B cell (primary cell): ENCODE measurements at regions not wholly inside any gene's neighbourhood (a gene's known extent, or its start where the extent isn't known, plus 50 kb on each side); places are given as distances from the start of the nearest gene placed in this dataset.

Experiments
- CTCF ChIP-seq: fragments of 200-600 bp; IDR thresholded peaks from one replicate; pipeline ENCODE4 v1.8.0; 2022; ENCODE audit warnings: antibody characterized with exemption, mild to moderate bottlenecking
- EZH2 ChIP-seq: IDR thresholded peaks from 2 replicates; pipeline ENCODE4 v1.6.1; 2012; ENCODE audit warnings: borderline replicate concordance, low read depth, mild to moderate bottlenecking, moderate library complexity, low read length; ENCODE audit not compliant: insufficient read depth, poor library complexity, severe bottlenecking

GRCh38 chr20:50301712-50302111 lies 111.1 kb downstream of the CEBPB start:
- TF ChIP-seq CTCF (no peak), EZH2 (no peak)
